Astrocyte (in vitro differentiated cells and primary cell): ENCODE measurements at regions not wholly inside any gene's neighbourhood (a gene's known extent, or its start where the extent isn't known, plus 50 kb on each side); places are given as distances from the start of the nearest gene placed in this dataset.

ENCODE experiments used
- DNase-seq: peaks from one replicate; pipeline ENCODE4 v3.0.0-alpha.2; 2010; ENCODE audit warnings: low read depth
- FAIRE-seq: peaks from 2 replicates; lab custom pipeline; 2011; peaks lifted over from hg19 to GRCh38; lab: Jason Lieb, UNC
- H2AFZ ChIP-seq: 2 replicates; pipeline ENCODE4 v1.6.0; 2012; ENCODE audit warnings: low read depth, low read length, inconsistent platforms
- H3K27ac ChIP-seq: 2 replicates; pipeline ENCODE4 v1.5.1; 2011; ENCODE audit warnings: low read depth, low read length, inconsistent platforms
- H3K27me3 ChIP-seq: 2 replicates; pipeline ENCODE4 v1.6.0; 2011; ENCODE audit warnings: low read length, inconsistent platforms; ENCODE audit not compliant: insufficient read depth
- H3K36me3 ChIP-seq: 2 replicates; pipeline ENCODE4 v1.5.1; 2011; ENCODE audit warnings: low read length, inconsistent platforms; ENCODE audit not compliant: insufficient read depth
- H3K4me1 ChIP-seq: 2 replicates; pipeline ENCODE4 v1.5.1; 2011; ENCODE audit warnings: low read length, inconsistent platforms; ENCODE audit not compliant: insufficient read depth
- H3K4me2 ChIP-seq: 2 replicates; pipeline ENCODE4 v1.6.0; 2012; ENCODE audit warnings: low read length, inconsistent platforms
- H3K4me3 ChIP-seq: 2 replicates; pipeline ENCODE4 v1.5.1; 2011; ENCODE audit warnings: low read depth, mild to moderate bottlenecking, low read length, inconsistent platforms; ENCODE audit not compliant: insufficient read depth
- H3K79me2 ChIP-seq: 2 replicates; pipeline ENCODE4 v1.6.0; 2012; ENCODE audit warnings: mild to moderate bottlenecking, low read length, inconsistent platforms; ENCODE audit not compliant: insufficient read depth
- H3K9ac ChIP-seq: 2 replicates; pipeline ENCODE4 v1.6.0; 2012; ENCODE audit warnings: mild to moderate bottlenecking, low read length, inconsistent platforms
- H3K9me3 ChIP-seq: 2 replicates; pipeline ENCODE4 v1.5.1; 2012; ENCODE audit warnings: low read depth, mild to moderate bottlenecking, low read length, inconsistent platforms; ENCODE audit not compliant: insufficient read depth
- H4K20me1 ChIP-seq: 2 replicates; pipeline ENCODE4 v1.6.0; 2012; ENCODE audit warnings: low read length, inconsistent platforms; ENCODE audit not compliant: insufficient read depth
- H3K27ac Mint-ChIP-seq: one replicate; pipeline ENCODE4 v1.8.0; 2021; ENCODE audit warnings: mild to moderate bottlenecking, mixed read lengths; ENCODE audit not compliant: unreplicated experiment
- H3K27me3 Mint-ChIP-seq: one replicate; pipeline ENCODE4 v1.8.0; 2021; ENCODE audit warnings: low read depth, mixed read lengths; ENCODE audit not compliant: unreplicated experiment
- H3K36me3 Mint-ChIP-seq: one replicate; pipeline ENCODE4 v1.8.0; 2021; ENCODE audit warnings: low read depth, mixed read lengths; ENCODE audit not compliant: unreplicated experiment
- H3K4me1 Mint-ChIP-seq: one replicate; pipeline ENCODE4 v1.8.0; 2021; ENCODE audit warnings: low read depth, mixed read lengths; ENCODE audit not compliant: unreplicated experiment
- H3K4me3 Mint-ChIP-seq: one replicate; pipeline ENCODE4 v1.8.0; 2021; ENCODE audit warnings: mild to moderate bottlenecking, moderate library complexity, mixed read lengths; ENCODE audit not compliant: unreplicated experiment
- H3K9me3 Mint-ChIP-seq: one replicate; pipeline ENCODE4 v1.8.0; 2021; ENCODE audit warnings: mild to moderate bottlenecking, mixed read lengths; ENCODE audit not compliant: unreplicated experiment
- EZH2 ChIP-seq: IDR thresholded peaks from 2 replicates; pipeline ENCODE4 v1.6.1; 2012; ENCODE audit warnings: mild to moderate bottlenecking, low read length, inconsistent platforms; ENCODE audit not compliant: insufficient read depth
- TF ChIP-seq, protein P1 (sequence below): IDR thresholded peaks from 2 replicates; pipeline ENCODE4 v1.5.1; 2011; ENCODE audit warnings: low read depth, mild to moderate bottlenecking, inconsistent platforms, low read length, moderate library complexity; ENCODE audit not compliant: insufficient read depth

DNA sequence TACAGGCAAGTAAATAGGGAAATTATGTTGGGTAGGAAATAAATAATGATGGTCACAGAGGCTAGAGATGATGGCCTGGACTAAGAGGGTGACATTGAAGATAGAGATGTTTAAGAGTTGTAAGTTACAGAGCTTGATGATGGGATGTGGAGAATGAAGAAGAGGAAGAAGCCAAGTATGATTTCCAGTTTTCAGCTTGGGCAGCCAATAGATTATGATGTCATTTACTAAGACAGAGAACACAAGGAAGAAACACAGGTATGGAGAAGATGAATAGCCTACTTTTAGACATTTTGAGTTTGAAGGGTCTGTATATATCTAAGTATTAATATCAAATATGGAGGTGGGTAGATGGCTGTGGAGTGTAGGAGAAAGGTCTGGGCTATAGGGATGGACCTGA lies 56.0 kb upstream of the PRELP start:
- Histone ChIP-seq H3K9ac (no peak overlapping the region), H3K4me2 (no peak overlapping the region), H3K4me3 (no peak overlapping the region), H3K79me2 (no peaks in the 10 kb centered on the region), H3K9me3 (no peaks in the 10 kb centered on the region), H3K4me1 (no peaks in the 10 kb centered on the region), H3K36me3 (no peaks in the 10 kb centered on the region), H3K27me3 (peaks cover 16% of the 10 kb centered on the region), H4K20me1 (no peaks in the 10 kb centered on the region), H3K27ac (no peak overlapping the region), H2AFZ (no peak overlapping the region)
- H3K4me3 Mint-ChIP-seq, result no peak overlapping the region
- peaks cover 24% of the 10 kb centered on the region for H3K27me3 Mint-ChIP-seq
- FAIRE-seq (no peak), DNase-seq (no peak)
- no peaks in the 10 kb centered on the region for H3K4me1 Mint-ChIP-seq
- no peaks in the 10 kb centered on the region for H3K36me3 Mint-ChIP-seq
- TF ChIP-seq, protein P1, sequence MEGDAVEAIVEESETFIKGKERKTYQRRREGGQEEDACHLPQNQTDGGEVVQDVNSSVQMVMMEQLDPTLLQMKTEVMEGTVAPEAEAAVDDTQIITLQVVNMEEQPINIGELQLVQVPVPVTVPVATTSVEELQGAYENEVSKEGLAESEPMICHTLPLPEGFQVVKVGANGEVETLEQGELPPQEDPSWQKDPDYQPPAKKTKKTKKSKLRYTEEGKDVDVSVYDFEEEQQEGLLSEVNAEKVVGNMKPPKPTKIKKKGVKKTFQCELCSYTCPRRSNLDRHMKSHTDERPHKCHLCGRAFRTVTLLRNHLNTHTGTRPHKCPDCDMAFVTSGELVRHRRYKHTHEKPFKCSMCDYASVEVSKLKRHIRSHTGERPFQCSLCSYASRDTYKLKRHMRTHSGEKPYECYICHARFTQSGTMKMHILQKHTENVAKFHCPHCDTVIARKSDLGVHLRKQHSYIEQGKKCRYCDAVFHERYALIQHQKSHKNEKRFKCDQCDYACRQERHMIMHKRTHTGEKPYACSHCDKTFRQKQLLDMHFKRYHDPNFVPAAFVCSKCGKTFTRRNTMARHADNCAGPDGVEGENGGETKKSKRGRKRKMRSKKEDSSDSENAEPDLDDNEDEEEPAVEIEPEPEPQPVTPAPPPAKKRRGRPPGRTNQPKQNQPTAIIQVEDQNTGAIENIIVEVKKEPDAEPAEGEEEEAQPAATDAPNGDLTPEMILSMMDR, result no peak
- no peak for TF ChIP-seq EZH2
- peaks cover 7% of the 10 kb centered on the region for H3K9me3 Mint-ChIP-seq
- no peak overlapping the region for H3K27ac Mint-ChIP-seq

DNA sequence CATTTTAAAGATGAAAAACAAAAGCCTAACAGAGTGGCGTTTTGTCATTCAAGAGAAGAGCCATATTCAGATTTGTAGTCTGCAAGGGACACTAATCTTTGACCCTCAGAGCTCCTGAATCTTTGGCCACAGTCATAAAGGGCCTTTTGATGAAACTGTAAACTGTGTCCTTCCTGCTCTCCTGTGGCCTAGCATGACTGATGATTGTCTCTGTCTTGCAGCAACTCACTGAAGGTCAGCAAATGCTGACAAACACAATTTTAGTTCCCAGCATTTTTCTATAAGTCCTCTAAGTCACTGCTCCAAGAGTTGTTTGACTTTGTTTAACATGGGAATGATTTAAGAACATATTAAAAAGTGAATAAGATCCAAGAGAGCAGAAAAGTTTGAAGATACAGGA lies 55.3 kb upstream of the PRELP start:
- H2AFZ ChIP-seq, result no peak overlapping the region
- Mint-ChIP-seq H3K36me3 (no peaks in the 10 kb centered on the region), H3K4me3 (no peak overlapping the region), H3K9me3 (peaks cover 7% of the 10 kb centered on the region), H3K27me3 (peaks cover 22% of the 10 kb centered on the region), H3K4me1 (peaks cover 6% of the 10 kb centered on the region), H3K27ac (no peak overlapping the region)
- no peak overlapping the region for H3K4me2 ChIP-seq
- no peak overlapping the region for H3K4me3 ChIP-seq
- no peaks in the 10 kb centered on the region for H3K9me3 ChIP-seq
- H3K4me1 ChIP-seq, result peaks cover 2% of the 10 kb centered on the region
- TF ChIP-seq, protein P1, result no peak
- no peak for TF ChIP-seq EZH2
- H3K27me3 ChIP-seq, result peaks cover 18% of the 10 kb centered on the region
- DNase-seq, result no peak
- FAIRE-seq, result no peak
- no peak overlapping the region for H3K9ac ChIP-seq
- H3K27ac ChIP-seq, result no peak overlapping the region
- no peaks in the 10 kb centered on the region for H3K79me2 ChIP-seq
- no peaks in the 10 kb centered on the region for H4K20me1 ChIP-seq
- no peaks in the 10 kb centered on the region for H3K36me3 ChIP-seq

DNA sequence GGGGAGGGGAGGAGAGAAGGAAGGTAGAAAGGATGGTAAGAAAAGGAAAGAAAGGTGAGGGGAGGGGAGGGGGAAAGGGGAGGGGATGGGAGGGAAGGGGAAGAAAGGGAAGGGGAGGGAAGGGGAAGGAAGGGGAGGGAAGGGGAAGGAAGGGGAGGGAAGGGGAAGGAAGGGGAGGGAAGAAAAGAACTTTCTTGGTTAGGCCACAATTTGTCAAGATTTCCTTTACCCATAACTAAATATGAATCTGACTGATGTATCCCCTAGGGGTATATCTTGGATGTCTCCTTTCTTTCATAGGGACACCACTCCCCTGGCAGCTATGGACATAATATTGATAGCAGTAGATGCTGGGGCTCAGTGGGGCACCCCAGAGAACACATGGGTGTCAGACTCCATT lies 54.4 kb upstream of the PRELP start:
- Histone ChIP-seq H3K27ac (no peak overlapping the region), H4K20me1 (no peaks in the 10 kb centered on the region), H3K9ac (no peak overlapping the region), H3K4me2 (no peak overlapping the region), H3K79me2 (no peaks in the 10 kb centered on the region), H3K27me3 (peaks cover 18% of the 10 kb centered on the region), H3K9me3 (no peaks in the 10 kb centered on the region), H3K4me3 (no peak overlapping the region), H3K4me1 (peaks cover 6% of the 10 kb centered on the region), H3K36me3 (no peaks in the 10 kb centered on the region), H2AFZ (no peak overlapping the region)
- Mint-ChIP-seq H3K27me3 (peaks cover 23% of the 10 kb centered on the region), H3K9me3 (peaks cover 5% of the 10 kb centered on the region), H3K27ac (no peak overlapping the region), H3K36me3 (no peaks in the 10 kb centered on the region), H3K4me3 (no peak overlapping the region), H3K4me1 (peaks cover 14% of the 10 kb centered on the region)
- DNase-seq (no peak), FAIRE-seq (no peak)
- TF ChIP-seq, protein P1, result no peak
- TF ChIP-seq EZH2, result no peak
